ENCODE measurements at regions not wholly inside any gene's neighbourhood (a gene's known extent, or its start where the extent isn't known, plus 50 kb on each side); places are given as distances from the start of the nearest gene placed in this dataset.

DNA sequence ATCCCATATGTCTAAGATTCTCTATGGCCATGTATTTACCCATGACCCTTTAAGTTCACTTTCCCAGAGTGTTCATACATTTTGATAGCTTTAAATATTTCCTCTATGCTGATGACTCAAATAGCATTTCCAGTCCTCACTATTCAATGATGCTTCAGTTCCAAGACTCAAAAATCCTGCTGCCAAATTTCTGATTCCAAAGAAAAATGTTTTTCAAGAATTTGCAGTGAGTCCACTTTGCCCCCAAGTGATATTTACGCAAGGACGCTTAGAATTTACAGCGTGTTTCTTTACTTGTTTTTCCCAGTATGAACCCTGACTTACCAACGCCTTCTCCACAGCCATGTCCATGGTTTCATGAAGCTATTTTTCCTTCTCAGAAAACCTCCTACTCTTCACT, 127.9 kb upstream of the PCDH18 start:
- FAIRE-seq = no peak
- ChIA-PET CTCF (no interaction called here), POLR2A (no interaction called here)
- Histone ChIP-seq H3K79me2 (ENCODE audit: control insufficient read depth, insufficient read depth, low read length) (no peaks in the 10 kb centered on the region), H3K4me2 (ENCODE audit: insufficient read depth, low read length) (no peak overlapping the region), H3K27ac (ENCODE audit: insufficient read depth, low read depth, low read length) (no peak overlapping the region), H2AFZ (ENCODE audit: low read depth, low read length) (no peak overlapping the region), H3K9me1 (replicated peaks; ENCODE audit: control insufficient read depth, extremely low read depth, insufficient read depth, low read length) (no peaks in the 10 kb centered on the region), H3K36me3 (ENCODE audit: control insufficient read depth in 2 of 2, extremely low read depth in 1 of 2, insufficient read depth in 2 of 2, low read length in 2 of 2) (no peaks in the 10 kb centered on the region), H3K4me3 (replicated peaks in 1 of 3; ENCODE audit: insufficient read depth in 1 of 3, low read depth in 1 of 3, low read length in 3 of 3) (no peak overlapping the region), H3K9me3 (replicated peaks; ENCODE audit: control insufficient read depth, insufficient read depth, low read length) (no peaks in the 10 kb centered on the region), H3K9ac (replicated peaks; ENCODE audit: extremely low read depth, insufficient read depth, low read length) (no peak overlapping the region), H3K27me3 (ENCODE audit: control insufficient read depth in 2 of 2, insufficient read depth in 2 of 2, low read length in 2 of 2) (no peaks in the 10 kb centered on the region), H3K4me1 (ENCODE audit: control insufficient read depth, extremely low read depth, insufficient read depth, low read length) (peaks cover 11% of the 10 kb centered on the region), H4K20me1 (replicated peaks; ENCODE audit: control insufficient read depth, extremely low read depth, insufficient read depth, low read length) (no peaks in the 10 kb centered on the region)
- no peak for DNase-seq (ENCODE audit: low read depth, low spot score)
- no TSS peak for BruUV-seq (replicated peaks)
- dilution Hi-C loops (cut with MboI; ENCODE audit: extremely low pct_ligation_motif_present, low sequenced_read_pairs) = no loop called here
- TF ChIP-seq POLR2A (IDR thresholded peaks at IDR 0.05; ENCODE audit: low read depth, low read length) = no peak
- TF ChIP-seq EZH2 (IDR thresholded peaks at IDR 0.05; ENCODE audit: borderline replicate concordance, low read depth, low read length, severe bottlenecking) = no peak
- intact Hi-C loops (cut with micrococcal nuclease) = loop anchor here (5.0 kb wide), 1 partner anchor 128 kb away; the partner anchor contains the start of gene PCDH18

DNA sequence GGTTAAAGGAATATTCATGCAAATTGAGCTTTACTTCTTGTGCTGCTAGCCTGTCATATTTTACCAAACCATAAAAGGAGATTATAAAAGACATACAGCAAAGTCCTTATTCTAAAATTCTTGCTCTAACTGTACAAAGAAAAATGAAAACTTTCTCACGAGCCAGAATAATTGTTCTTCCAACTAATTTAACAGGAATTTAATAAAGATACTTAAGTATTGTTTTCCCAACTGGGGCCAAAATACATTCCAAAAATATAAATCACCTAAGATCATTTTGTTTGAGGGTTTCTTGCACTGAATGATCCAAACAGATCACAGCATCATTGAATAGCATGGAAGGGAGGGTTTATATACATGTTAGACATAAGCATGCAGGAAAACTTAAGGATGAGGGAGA, 127.1 kb upstream of the PCDH18 start:
- no peaks in the 10 kb centered on the region for H3K9me3 ChIP-seq (replicated peaks; ENCODE audit: control insufficient read depth, insufficient read depth, low read length)
- H2AFZ ChIP-seq (ENCODE audit: low read depth, low read length) = no peak overlapping the region
- H3K79me2 ChIP-seq (ENCODE audit: control insufficient read depth, insufficient read depth, low read length) = no peaks in the 10 kb centered on the region
- H3K36me3 ChIP-seq (ENCODE audit: control insufficient read depth in 2 of 2, extremely low read depth in 1 of 2, insufficient read depth in 2 of 2, low read length in 2 of 2) = no peaks in the 10 kb centered on the region
- dilution Hi-C loops (cut with MboI; ENCODE audit: extremely low pct_ligation_motif_present, low sequenced_read_pairs) = no loop called here
- TF ChIP-seq, protein P1, sequence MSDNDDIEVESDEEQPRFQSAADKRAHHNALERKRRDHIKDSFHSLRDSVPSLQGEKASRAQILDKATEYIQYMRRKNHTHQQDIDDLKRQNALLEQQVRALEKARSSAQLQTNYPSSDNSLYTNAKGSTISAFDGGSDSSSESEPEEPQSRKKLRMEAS (IDR thresholded peaks at IDR 0.05; ENCODE audit: insufficient read depth, insufficient read length) = no peak
- TF ChIP-seq, protein P2, sequence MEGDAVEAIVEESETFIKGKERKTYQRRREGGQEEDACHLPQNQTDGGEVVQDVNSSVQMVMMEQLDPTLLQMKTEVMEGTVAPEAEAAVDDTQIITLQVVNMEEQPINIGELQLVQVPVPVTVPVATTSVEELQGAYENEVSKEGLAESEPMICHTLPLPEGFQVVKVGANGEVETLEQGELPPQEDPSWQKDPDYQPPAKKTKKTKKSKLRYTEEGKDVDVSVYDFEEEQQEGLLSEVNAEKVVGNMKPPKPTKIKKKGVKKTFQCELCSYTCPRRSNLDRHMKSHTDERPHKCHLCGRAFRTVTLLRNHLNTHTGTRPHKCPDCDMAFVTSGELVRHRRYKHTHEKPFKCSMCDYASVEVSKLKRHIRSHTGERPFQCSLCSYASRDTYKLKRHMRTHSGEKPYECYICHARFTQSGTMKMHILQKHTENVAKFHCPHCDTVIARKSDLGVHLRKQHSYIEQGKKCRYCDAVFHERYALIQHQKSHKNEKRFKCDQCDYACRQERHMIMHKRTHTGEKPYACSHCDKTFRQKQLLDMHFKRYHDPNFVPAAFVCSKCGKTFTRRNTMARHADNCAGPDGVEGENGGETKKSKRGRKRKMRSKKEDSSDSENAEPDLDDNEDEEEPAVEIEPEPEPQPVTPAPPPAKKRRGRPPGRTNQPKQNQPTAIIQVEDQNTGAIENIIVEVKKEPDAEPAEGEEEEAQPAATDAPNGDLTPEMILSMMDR (IDR thresholded peaks at IDR 0.05; ENCODE audit: extremely low read depth in 1 of 2, insufficient read depth in 1 of 2, low read depth in 1 of 2, low read length in 2 of 2) = no peak
- TF ChIP-seq JUN (IDR thresholded peaks at IDR 0.05; ENCODE audit: borderline replicate concordance, insufficient read depth, insufficient read length, low read depth) (no peak), GATA2 (IDR thresholded peaks at IDR 0.05; ENCODE audit: insufficient read depth, insufficient read length, low read depth, low read length) (no peak), MYC (IDR thresholded peaks at IDR 0.05; ENCODE audit: low read depth, low read length) (no peak), EZH2 (IDR thresholded peaks at IDR 0.05; ENCODE audit: borderline replicate concordance, low read depth, low read length, severe bottlenecking) (no peak), FOS (IDR thresholded peaks at IDR 0.05; ENCODE audit: borderline replicate concordance, insufficient read depth, low read length) (no peak), POLR2A (IDR thresholded peaks at IDR 0.05; ENCODE audit: low read depth, low read length) (no peak), POLR2AphosphoS5 (IDR thresholded peaks at IDR 0.05; ENCODE audit: insufficient read depth, low read depth, low read length) (no peak)
- FAIRE-seq (no peak), DNase-seq (ENCODE audit: low read depth, low spot score) (no peak)
- no peak overlapping the region for H3K27ac ChIP-seq (ENCODE audit: insufficient read depth, low read depth, low read length)
- no peak overlapping the region for H3K4me3 ChIP-seq (replicated peaks in 1 of 3; ENCODE audit: insufficient read depth in 1 of 3, low read depth in 1 of 3, low read length in 3 of 3)
- no peaks in the 10 kb centered on the region for H3K9me1 ChIP-seq (replicated peaks; ENCODE audit: control insufficient read depth, extremely low read depth, insufficient read depth, low read length)
- ChIA-PET POLR2A (no interaction called here), CTCF (interaction anchor here (1.5 kb wide), 1 partner anchor 9 kb away, joined by 4 read pairs; no protein-coding TSS in a partner anchor)
- no peak overlapping the region for H3K9ac ChIP-seq (replicated peaks; ENCODE audit: extremely low read depth, insufficient read depth, low read length)
- BruUV-seq (replicated peaks) = no TSS peak
- no peak overlapping the region for H3K4me2 ChIP-seq (ENCODE audit: insufficient read depth, low read length)
- no peaks in the 10 kb centered on the region for H3K27me3 ChIP-seq (ENCODE audit: control insufficient read depth in 2 of 2, insufficient read depth in 2 of 2, low read length in 2 of 2)
- intact Hi-C loops (cut with micrococcal nuclease) = no loop called here
- H3K4me1 ChIP-seq (ENCODE audit: control insufficient read depth, extremely low read depth, insufficient read depth, low read length) = peaks cover 10% of the 10 kb centered on the region
- H4K20me1 ChIP-seq (replicated peaks; ENCODE audit: control insufficient read depth, extremely low read depth, insufficient read depth, low read length) = no peaks in the 10 kb centered on the region

Measured in endothelial cell of umbilical vein (primary cell).